Kidney (tissue), 13 donors: ENCODE measurements at regions not wholly inside any gene's neighbourhood (a gene's known extent, or its start where the extent isn't known, plus 50 kb on each side); places are given as distances from the start of the nearest gene placed in this dataset.

ENCODE experiments used
- DNase-seq, 5 donors: peaks; one replicate each; pipeline ENCODE4 v3.0.0-alpha.2; 2013 to 2020
- FAIRE-seq: peaks from 2 replicates; lab custom pipeline; 2012; peaks lifted over from hg19 to GRCh38; lab: Jason Lieb, UNC
- H3K27ac ChIP-seq, 2 donors: one replicate each; pipeline ENCODE4 v1.7.0; 2013; ENCODE audit warnings: low read depth in 2 of 2, low read length in 2 of 2, inconsistent platforms in 1 of 2
- H3K27me3 ChIP-seq: one replicate; pipeline ENCODE4 v1.7.1; 2013; ENCODE audit warnings: low read length, inconsistent platforms; ENCODE audit not compliant: control insufficient read depth, insufficient read depth
- H3K36me3 ChIP-seq, 3 donors: one replicate each; pipeline versions ENCODE4 v1.7.0 to v1.7.1; 2013; ENCODE audit warnings: low read length in 3 of 3, control low read depth in 1 of 3, inconsistent platforms in 1 of 3; ENCODE audit not compliant: insufficient read depth in 3 of 3, control insufficient read depth in 2 of 3
- H3K4me1 ChIP-seq, 3 donors: one replicate each; pipeline versions ENCODE4 v1.7.0 to v1.7.1; 2013; ENCODE audit warnings: low read length in 3 of 3, inconsistent platforms in 1 of 3, low read depth in 1 of 3; ENCODE audit not compliant: control insufficient read depth in 2 of 3, insufficient read depth in 2 of 3
- H3K4me3 ChIP-seq, 3 donors: one replicate each; pipeline versions ENCODE4 v1.7.0 to v1.8.1; 2013; ENCODE audit warnings: low read length in 3 of 3, control low read depth in 1 of 3, inconsistent platforms in 1 of 3
- H3K9ac ChIP-seq, 3 donors: one replicate each; pipeline versions ENCODE4 v1.7.0 to v1.7.1; 2013; ENCODE audit warnings: low read length in 3 of 3, control low read depth in 1 of 3, inconsistent platforms in 1 of 3
- H3K9me3 ChIP-seq, 3 donors: one replicate each; pipeline versions ENCODE4 v1.7.0 to v1.7.1; 2013; ENCODE audit warnings: low read length in 3 of 3, control low read depth in 1 of 3, inconsistent platforms in 1 of 3; ENCODE audit not compliant: control insufficient read depth in 2 of 3, insufficient read depth in 1 of 3
- intact Hi-C: fragments of 100-400 bp; cut with DNase I; formaldehyde crosslinking; loops from one replicate; pipeline ENCODE4 v1.11.1; 2022
- TF ChIP-seq, protein P1 (sequence below): IDR thresholded peaks from 3 replicates; pipeline ENCODE4 v1.5.1; 2012; ENCODE audit warnings: mild to moderate bottlenecking, moderate library complexity, borderline replicate concordance; ENCODE audit not compliant: insufficient read depth; ENCODE audit errors: extremely low read depth
- donor health status: control.
- donor health status: control.
- donor health status: control.
- donor health status: control.
- donor health status: control.
- donor health status: DM: yes; HTN: yes; CAD: no.
- donor health status: Normal renal cell carcinoma (clear cell type).

DNA sequence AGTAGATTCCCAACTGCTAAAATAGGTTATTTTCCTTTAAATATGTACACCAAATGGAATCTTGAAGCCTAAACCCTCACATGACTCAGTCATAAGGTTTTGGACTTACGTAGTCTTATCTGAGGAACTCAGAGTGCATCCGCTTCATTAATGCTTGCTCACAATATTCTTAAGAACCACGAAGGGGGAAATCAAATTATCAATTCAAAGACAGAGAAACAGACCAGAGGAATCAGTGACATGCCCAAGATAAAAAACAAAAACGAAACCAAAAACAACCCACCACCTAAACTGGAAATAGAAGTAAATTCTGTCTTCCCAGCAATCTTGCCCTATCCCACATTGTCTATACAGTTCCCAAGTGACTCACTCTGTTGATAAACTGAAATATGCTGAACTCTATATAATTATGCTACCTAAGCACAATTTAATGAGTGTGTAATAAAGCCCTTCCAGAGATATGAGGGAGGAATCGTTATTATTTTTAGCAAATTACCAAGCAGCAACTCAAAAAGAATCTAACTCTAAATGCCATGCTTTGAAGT lies 135.4 kb upstream of the CBLB start:
- Histone ChIP-seq H3K36me3 (no peaks in the 10 kb centered on the region), H3K27me3 (no peaks in the 10 kb centered on the region), H3K4me1 (no peaks in the 10 kb centered on the region), H3K4me3 (peak overlapping the region in 2 of 3 donors; percentile 14 to 30), H3K9me3 (no peaks in the 10 kb centered on the region), H3K27ac (no peak overlapping the region), H3K9ac (no peak overlapping the region)
- DNase-seq (no peak), FAIRE-seq (no peak)
- TF ChIP-seq, protein P1, sequence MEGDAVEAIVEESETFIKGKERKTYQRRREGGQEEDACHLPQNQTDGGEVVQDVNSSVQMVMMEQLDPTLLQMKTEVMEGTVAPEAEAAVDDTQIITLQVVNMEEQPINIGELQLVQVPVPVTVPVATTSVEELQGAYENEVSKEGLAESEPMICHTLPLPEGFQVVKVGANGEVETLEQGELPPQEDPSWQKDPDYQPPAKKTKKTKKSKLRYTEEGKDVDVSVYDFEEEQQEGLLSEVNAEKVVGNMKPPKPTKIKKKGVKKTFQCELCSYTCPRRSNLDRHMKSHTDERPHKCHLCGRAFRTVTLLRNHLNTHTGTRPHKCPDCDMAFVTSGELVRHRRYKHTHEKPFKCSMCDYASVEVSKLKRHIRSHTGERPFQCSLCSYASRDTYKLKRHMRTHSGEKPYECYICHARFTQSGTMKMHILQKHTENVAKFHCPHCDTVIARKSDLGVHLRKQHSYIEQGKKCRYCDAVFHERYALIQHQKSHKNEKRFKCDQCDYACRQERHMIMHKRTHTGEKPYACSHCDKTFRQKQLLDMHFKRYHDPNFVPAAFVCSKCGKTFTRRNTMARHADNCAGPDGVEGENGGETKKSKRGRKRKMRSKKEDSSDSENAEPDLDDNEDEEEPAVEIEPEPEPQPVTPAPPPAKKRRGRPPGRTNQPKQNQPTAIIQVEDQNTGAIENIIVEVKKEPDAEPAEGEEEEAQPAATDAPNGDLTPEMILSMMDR, result no peak
- intact Hi-C loops, result no loop called here

DNA sequence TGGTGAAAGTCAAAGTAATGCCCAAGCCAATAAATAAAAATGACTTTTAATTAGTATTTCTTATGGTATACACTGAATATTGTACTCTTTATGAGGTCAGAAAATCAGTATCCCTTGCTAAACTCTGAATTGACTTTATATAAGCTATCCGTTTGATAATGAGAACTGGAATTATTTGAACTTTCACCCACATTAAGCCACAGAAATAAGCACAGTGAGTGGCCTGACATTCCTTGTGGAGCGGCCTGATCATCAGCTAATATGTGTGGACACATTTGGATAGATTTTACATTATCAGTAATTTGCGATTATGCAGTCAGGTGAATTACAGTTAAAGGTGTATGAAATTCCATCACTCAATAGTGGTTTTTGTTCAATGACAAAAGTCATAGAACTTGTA lies 136.0 kb upstream of the CBLB start:
- DNase-seq (no peak), FAIRE-seq (no peak)
- H3K4me3 ChIP-seq, result no peak overlapping the region
- H3K27ac ChIP-seq, result no peak overlapping the region
- no peaks in the 10 kb centered on the region for H3K27me3 ChIP-seq
- H3K9me3 ChIP-seq, result no peaks in the 10 kb centered on the region
- no peak overlapping the region for H3K9ac ChIP-seq
- intact Hi-C loops, result no loop called here
- TF ChIP-seq, protein P1, result no peak
- no peaks in the 10 kb centered on the region for H3K4me1 ChIP-seq
- H3K36me3 ChIP-seq, result no peaks in the 10 kb centered on the region

DNA sequence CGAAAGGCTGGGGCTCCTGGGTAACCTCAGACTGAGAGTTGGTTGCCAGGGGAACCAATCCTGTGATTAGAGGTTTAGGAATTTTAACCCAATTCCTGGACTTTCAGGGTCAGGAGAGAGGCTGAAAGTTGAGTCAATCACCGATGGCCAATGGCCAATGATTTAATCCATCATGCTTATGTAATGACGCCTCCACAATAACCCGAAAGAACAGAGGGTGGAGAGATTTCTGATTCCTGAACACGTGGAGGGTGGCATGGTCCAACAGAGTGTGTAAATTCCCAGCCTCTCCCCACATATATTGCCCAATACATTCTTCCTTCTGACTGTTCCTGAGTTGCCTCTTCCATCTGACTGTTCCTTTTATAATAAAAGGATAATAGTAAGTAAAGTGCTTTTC lies 137.2 kb upstream of the CBLB start:
- no peak for FAIRE-seq
- no peak for DNase-seq

More for the DNA sequence above, 137.2 kb upstream of the CBLB start:
- intact Hi-C loops, result no loop called here
- TF ChIP-seq, protein P1, result no peak
- H3K9me3 ChIP-seq, result no peaks in the 10 kb centered on the region
- H3K4me1 ChIP-seq, result no peaks in the 10 kb centered on the region
- H3K36me3 ChIP-seq, result no peaks in the 10 kb centered on the region
- no peak overlapping the region for H3K4me3 ChIP-seq
- no peaks in the 10 kb centered on the region for H3K27me3 ChIP-seq
- no peak overlapping the region for H3K27ac ChIP-seq
- H3K9ac ChIP-seq, result no peak overlapping the region
